ENCODE measurements at regions not wholly inside any gene's neighbourhood (a gene's known extent, or its start where the extent isn't known, plus 50 kb on each side); places are given as distances from the start of the nearest gene placed in this dataset.

DNA sequence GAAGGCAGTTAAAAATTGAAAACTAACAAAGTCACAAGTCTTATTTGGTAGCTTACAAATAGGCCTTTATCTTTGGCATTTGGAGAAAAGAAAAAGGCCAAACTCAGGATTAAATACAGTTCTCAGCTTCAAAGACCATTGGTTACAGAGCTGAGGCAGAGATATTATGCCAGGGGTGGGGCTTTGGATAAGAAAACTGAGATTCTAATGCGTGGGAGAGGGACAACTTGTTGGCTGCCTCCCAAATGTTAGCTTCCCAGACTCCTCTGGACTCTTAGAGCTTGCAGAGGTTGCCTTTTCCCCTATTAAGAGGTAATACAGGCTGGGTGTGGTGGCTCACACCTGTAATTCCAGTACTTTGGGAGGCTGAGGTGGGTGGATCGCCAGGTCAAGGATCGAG, 231.8 kb downstream of the SQOR start:
- no TSS peak for BruUV-seq (replicated peaks)
- Histone ChIP-seq H3K9ac (ENCODE audit: control insufficient read depth, insufficient read depth, low read length) (no peak overlapping the region), H3K36me3 (ENCODE audit: control insufficient read depth in 2 of 2, insufficient read depth in 2 of 2, low read length in 1 of 2) (no peaks in the 10 kb centered on the region), H3K79me2 (ENCODE audit: control insufficient read depth, insufficient read depth, low read length) (no peaks in the 10 kb centered on the region), H3K27ac (ENCODE audit: control insufficient read depth, insufficient read depth) (no peak overlapping the region), H3K4me1 (ENCODE audit: control insufficient read depth, insufficient read depth, low read length) (no peaks in the 10 kb centered on the region), H4K20me1 (ENCODE audit: control insufficient read depth, insufficient read depth) (no peaks in the 10 kb centered on the region), H3K27me3 (replicated peaks in 1 of 2; ENCODE audit: control insufficient read depth in 2 of 2, insufficient read depth in 2 of 2, low read length in 1 of 2) (no peaks in the 10 kb centered on the region), H3K9me3 (replicated peaks; ENCODE audit: control insufficient read depth, insufficient read depth, low read length) (no peaks in the 10 kb centered on the region; the same call in 2 of the 3 replicates), H2AFZ (ENCODE audit: control insufficient read depth, low read depth, low read length) (no peak overlapping the region), H3K4me2 (ENCODE audit: control insufficient read depth, insufficient read depth) (no peak overlapping the region), H3K4me3 (no peak overlapping the region)
- FAIRE-seq = no peak
- SMC1A ChIA-PET (ENCODE audit: uncharacterized antibody, unreplicated experiment) = no interaction called here
- TF ChIP-seq CREM (IDR thresholded peaks at IDR 0.05; ENCODE audit: low read depth) (no peak), ATF7 (IDR thresholded peaks at IDR 0.05; ENCODE audit: low read depth) (no peak), SIX5 (IDR thresholded peaks at IDR 0.05; ENCODE audit: low read depth, low read length, severe bottlenecking) (no peak), EED (IDR thresholded peaks at IDR 0.05; ENCODE audit: low read depth) (no peak), ZNF622 (IDR thresholded peaks at IDR 0.05) (no peak), RBBP5 (conservative IDR thresholded peaks at IDR 0.05) (no peak), KLF5 (IDR thresholded peaks at IDR 0.05; ENCODE audit: partially characterized antibody) (no peak), MEF2A (IDR thresholded peaks at IDR 0.05; ENCODE audit: insufficient read depth, low read depth, low read length) (no peak), MTA2 (IDR thresholded peaks at IDR 0.05; ENCODE audit: low read depth) (no peak), BRCA1 (IDR thresholded peaks at IDR 0.05; ENCODE audit: low read depth, low read length) (no peak), POLR2AphosphoS2 (IDR thresholded peaks at IDR 0.05; ENCODE audit: low read depth, low read length) (no peak), SREBF1 (IDR thresholded peaks at IDR 0.05; ENCODE audit: low read length) (no peak), BMI1 (IDR thresholded peaks at IDR 0.05; ENCODE audit: borderline replicate concordance) (no peak), NBN (IDR thresholded peaks at IDR 0.05) (no peak), RCOR1 (conservative IDR thresholded peaks at IDR 0.05; ENCODE audit: low read depth, low read length) (no peak), POLR2AphosphoS5 (IDR thresholded peaks at IDR 0.05; ENCODE audit: low read length) (no peak), MTA3 (IDR thresholded peaks at IDR 0.05; ENCODE audit: borderline replicate concordance, low read length) (no peak)
- TF ChIP-seq, protein P1, sequence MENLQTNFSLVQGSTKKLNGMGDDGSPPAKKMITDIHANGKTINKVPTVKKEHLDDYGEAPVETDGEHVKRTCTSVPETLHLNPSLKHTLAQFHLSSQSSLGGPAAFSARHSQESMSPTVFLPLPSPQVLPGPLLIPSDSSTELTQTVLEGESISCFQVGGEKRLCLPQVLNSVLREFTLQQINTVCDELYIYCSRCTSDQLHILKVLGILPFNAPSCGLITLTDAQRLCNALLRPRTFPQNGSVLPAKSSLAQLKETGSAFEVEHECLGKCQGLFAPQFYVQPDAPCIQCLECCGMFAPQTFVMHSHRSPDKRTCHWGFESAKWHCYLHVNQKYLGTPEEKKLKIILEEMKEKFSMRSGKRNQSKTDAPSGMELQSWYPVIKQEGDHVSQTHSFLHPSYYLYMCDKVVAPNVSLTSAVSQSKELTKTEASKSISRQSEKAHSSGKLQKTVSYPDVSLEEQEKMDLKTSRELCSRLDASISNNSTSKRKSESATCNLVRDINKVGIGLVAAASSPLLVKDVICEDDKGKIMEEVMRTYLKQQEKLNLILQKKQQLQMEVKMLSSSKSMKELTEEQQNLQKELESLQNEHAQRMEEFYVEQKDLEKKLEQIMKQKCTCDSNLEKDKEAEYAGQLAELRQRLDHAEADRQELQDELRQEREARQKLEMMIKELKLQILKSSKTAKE (IDR thresholded peaks at IDR 0.05; ENCODE audit: low read depth, poor library complexity, severe bottlenecking) = no peak
- TF ChIP-seq, protein P2, sequence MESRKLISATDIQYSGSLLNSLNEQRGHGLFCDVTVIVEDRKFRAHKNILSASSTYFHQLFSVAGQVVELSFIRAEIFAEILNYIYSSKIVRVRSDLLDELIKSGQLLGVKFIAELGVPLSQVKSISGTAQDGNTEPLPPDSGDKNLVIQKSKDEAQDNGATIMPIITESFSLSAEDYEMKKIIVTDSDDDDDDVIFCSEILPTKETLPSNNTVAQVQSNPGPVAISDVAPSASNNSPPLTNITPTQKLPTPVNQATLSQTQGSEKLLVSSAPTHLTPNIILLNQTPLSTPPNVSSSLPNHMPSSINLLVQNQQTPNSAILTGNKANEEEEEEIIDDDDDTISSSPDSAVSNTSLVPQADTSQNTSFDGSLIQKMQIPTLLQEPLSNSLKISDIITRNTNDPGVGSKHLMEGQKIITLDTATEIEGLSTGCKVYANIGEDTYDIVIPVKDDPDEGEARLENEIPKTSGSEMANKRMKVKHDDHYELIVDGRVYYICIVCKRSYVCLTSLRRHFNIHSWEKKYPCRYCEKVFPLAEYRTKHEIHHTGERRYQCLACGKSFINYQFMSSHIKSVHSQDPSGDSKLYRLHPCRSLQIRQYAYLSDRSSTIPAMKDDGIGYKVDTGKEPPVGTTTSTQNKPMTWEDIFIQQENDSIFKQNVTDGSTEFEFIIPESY (IDR thresholded peaks at IDR 0.05) = no peak
- TF ChIP-seq, protein P3, sequence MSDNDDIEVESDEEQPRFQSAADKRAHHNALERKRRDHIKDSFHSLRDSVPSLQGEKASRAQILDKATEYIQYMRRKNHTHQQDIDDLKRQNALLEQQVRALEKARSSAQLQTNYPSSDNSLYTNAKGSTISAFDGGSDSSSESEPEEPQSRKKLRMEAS (IDR thresholded peaks at IDR 0.05; ENCODE audit: low read depth, low read length) = no peak
- RAD21 ChIA-PET (ENCODE audit: unreplicated experiment) = no interaction called here
- CTCF ChIA-PET = no interaction called here
- no peak for DNase-seq (ENCODE audit: low read depth, low spot score)
- 0% methylated on average over 3 of the region's 3 CpGs for WGBS (ENCODE audit: insufficient coverage, insufficient replicate concordance, low lambda C conversion rate, missing lambda C conversion rate)
- POLR2A ChIA-PET = no interaction called here
- no peak for ATAC-seq
- intact Hi-C loops (cut with micrococcal nuclease; ENCODE audit: unreplicated experiment) = no loop called here
- in situ Hi-C loops (cut with MboI) = no loop called here

All from GM12878 (cell line).